ENCODE measurements at regions not wholly inside any gene's neighbourhood (a gene's known extent, or its start where the extent isn't known, plus 50 kb on each side); places are given as distances from the start of the nearest gene placed in this dataset.

- TF ChIP-seq POLR2A (IDR thresholded peaks at IDR 0.05; ENCODE audit: low read length), result no peak
- TF ChIP-seq GATA1 (IDR thresholded peaks at IDR 0.05; ENCODE audit: low read depth, low read length), result no peak
- no peak for DNase-seq
Measured at GRCh38 chr4:108567831-108568230, 52.5 kb upstream of the RPL34 start.

GRCh38 chr4:108561116-108561515 is 59.3 kb upstream of the RPL34 start:
- no peak for TF ChIP-seq POLR2A (IDR thresholded peaks at IDR 0.05; ENCODE audit: low read length)
- no peak for TF ChIP-seq GATA1 (IDR thresholded peaks at IDR 0.05; ENCODE audit: low read depth, low read length)
- no peak for DNase-seq

GRCh38 chr4:108560616-108561015 is 59.8 kb upstream of the RPL34 start:
- DNase-seq, result no peak
- TF ChIP-seq GATA1 (IDR thresholded peaks at IDR 0.05; ENCODE audit: low read depth, low read length), result no peak
- TF ChIP-seq POLR2A (IDR thresholded peaks at IDR 0.05; ENCODE audit: low read length), result no peak

GRCh38 chr4:108559911-108560310 is 60.5 kb upstream of the RPL34 start:
- no peak for DNase-seq
- TF ChIP-seq POLR2A (IDR thresholded peaks at IDR 0.05; ENCODE audit: low read length) (no peak), GATA1 (IDR thresholded peaks at IDR 0.05; ENCODE audit: low read depth, low read length) (no peak)

- no peak for DNase-seq
Measured at GRCh38 chr4:108559068-108559793, 61.1 kb upstream of the RPL34 start.

GRCh38 chr4:108556588-108557200 is 63.7 kb upstream of the RPL34 start:
- TF ChIP-seq GATA1 (IDR thresholded peaks at IDR 0.05; ENCODE audit: low read depth, low read length) (no peak), POLR2A (IDR thresholded peaks at IDR 0.05; ENCODE audit: low read length) (no peak)

More at GRCh38 chr4:108559068-108559793, 61.1 kb upstream of the RPL34 start:
- TF ChIP-seq POLR2A (IDR thresholded peaks at IDR 0.05; ENCODE audit: low read length) (no peak), GATA1 (IDR thresholded peaks at IDR 0.05; ENCODE audit: low read depth, low read length) (no peak)

GRCh38 chr4:108556166-108556565 is 64.2 kb upstream of the RPL34 start:
- TF ChIP-seq GATA1 (IDR thresholded peaks at IDR 0.05; ENCODE audit: low read depth, low read length) (no peak), POLR2A (IDR thresholded peaks at IDR 0.05; ENCODE audit: low read length) (no peak)
- DNase-seq, result no peak

More at GRCh38 chr4:108556588-108557200, 63.7 kb upstream of the RPL34 start:
- DNase-seq, result no peak

- no peak for TF ChIP-seq POLR2A (IDR thresholded peaks at IDR 0.05; ENCODE audit: low read length)
- TF ChIP-seq GATA1 (IDR thresholded peaks at IDR 0.05; ENCODE audit: low read depth, low read length), result no peak
- DNase-seq, result no peak
Measured at GRCh38 chr4:108555701-108556100, 64.7 kb upstream of the RPL34 start.

- TF ChIP-seq POLR2A (IDR thresholded peaks at IDR 0.05; ENCODE audit: low read length), result no peak
- TF ChIP-seq GATA1 (IDR thresholded peaks at IDR 0.05; ENCODE audit: low read depth, low read length), result no peak
- no peak for DNase-seq
Measured at GRCh38 chr4:108547682-108548081, 72.7 kb upstream of the RPL34 start.

- TF ChIP-seq GATA1 (IDR thresholded peaks at IDR 0.05; ENCODE audit: low read depth, low read length) (no peak), POLR2A (IDR thresholded peaks at IDR 0.05; ENCODE audit: low read length) (no peak)
Measured at GRCh38 chr4:108546728-108547127, 73.6 kb upstream of the RPL34 start.

GRCh38 chr4:108544481-108544880 is 75.9 kb upstream of the RPL34 start:
- no peak for DNase-seq
- TF ChIP-seq GATA1 (IDR thresholded peaks at IDR 0.05; ENCODE audit: low read depth, low read length) (no peak), POLR2A (IDR thresholded peaks at IDR 0.05; ENCODE audit: low read length) (no peak)

More at GRCh38 chr4:108546728-108547127, 73.6 kb upstream of the RPL34 start:
- no peak for DNase-seq

GRCh38 chr4:108543359-108543968 is 76.9 kb upstream of the RPL34 start:
- TF ChIP-seq POLR2A (IDR thresholded peaks at IDR 0.05; ENCODE audit: low read length) (no peak), GATA1 (IDR thresholded peaks at IDR 0.05; ENCODE audit: low read depth, low read length) (no peak)
- no peak for DNase-seq

GRCh38 chr4:108540536-108540935 is 79.8 kb upstream of the RPL34 start:
- TF ChIP-seq POLR2A (IDR thresholded peaks at IDR 0.05; ENCODE audit: low read length) (no peak), GATA1 (IDR thresholded peaks at IDR 0.05; ENCODE audit: low read depth, low read length) (no peak)
- no peak for DNase-seq

- no peak for DNase-seq
- TF ChIP-seq POLR2A (IDR thresholded peaks at IDR 0.05; ENCODE audit: low read length) (no peak), GATA1 (IDR thresholded peaks at IDR 0.05; ENCODE audit: low read depth, low read length) (no peak)
Measured at GRCh38 chr4:108536577-108536976, 83.8 kb upstream of the RPL34 start.
